Neural cell (in vitro differentiated cells): ENCODE measurements at regions not wholly inside any gene's neighbourhood (a gene's known extent, or its start where the extent isn't known, plus 50 kb on each side); places are given as distances from the start of the nearest gene placed in this dataset.

Source experiments
- CTCF ChIP-seq: fragments of 450-650 bp; IDR thresholded peaks from 2 replicates; pipeline ENCODE4 v1.5.1; 2014; ENCODE audit warnings: antibody characterized with exemption, mild to moderate bottlenecking, moderate library complexity; ENCODE audit not compliant: poor library complexity, severe bottlenecking
- EZH2 ChIP-seq: fragments of 200-600, 300-800 bp; shearing (Covaris generic), sonication (generic); IDR thresholded peaks from 2 replicates; pipeline ENCODE4 v1.6.1; 2014; ENCODE audit warnings: antibody characterized with exemption, low read length, borderline replicate concordance, mild to moderate bottlenecking; ENCODE audit not compliant: insufficient read depth, poor library complexity, severe bottlenecking
- POLR2AphosphoS5 ChIP-seq: IDR thresholded peaks from 2 replicates; pipeline ENCODE4 v1.6.1; 2012
- TF ChIP-seq, protein P1 (sequence below): IDR thresholded peaks from 2 replicates; pipeline ENCODE4 v1.6.1; 2012; ENCODE audit warnings: borderline replicate concordance

GRCh38 chr2:103293742-103294077 lies 531.9 kb downstream of the TMEM182 start:
- TF ChIP-seq EZH2 (no peak), CTCF (no peak), POLR2AphosphoS5 (no peak)
- TF ChIP-seq, protein P1, sequence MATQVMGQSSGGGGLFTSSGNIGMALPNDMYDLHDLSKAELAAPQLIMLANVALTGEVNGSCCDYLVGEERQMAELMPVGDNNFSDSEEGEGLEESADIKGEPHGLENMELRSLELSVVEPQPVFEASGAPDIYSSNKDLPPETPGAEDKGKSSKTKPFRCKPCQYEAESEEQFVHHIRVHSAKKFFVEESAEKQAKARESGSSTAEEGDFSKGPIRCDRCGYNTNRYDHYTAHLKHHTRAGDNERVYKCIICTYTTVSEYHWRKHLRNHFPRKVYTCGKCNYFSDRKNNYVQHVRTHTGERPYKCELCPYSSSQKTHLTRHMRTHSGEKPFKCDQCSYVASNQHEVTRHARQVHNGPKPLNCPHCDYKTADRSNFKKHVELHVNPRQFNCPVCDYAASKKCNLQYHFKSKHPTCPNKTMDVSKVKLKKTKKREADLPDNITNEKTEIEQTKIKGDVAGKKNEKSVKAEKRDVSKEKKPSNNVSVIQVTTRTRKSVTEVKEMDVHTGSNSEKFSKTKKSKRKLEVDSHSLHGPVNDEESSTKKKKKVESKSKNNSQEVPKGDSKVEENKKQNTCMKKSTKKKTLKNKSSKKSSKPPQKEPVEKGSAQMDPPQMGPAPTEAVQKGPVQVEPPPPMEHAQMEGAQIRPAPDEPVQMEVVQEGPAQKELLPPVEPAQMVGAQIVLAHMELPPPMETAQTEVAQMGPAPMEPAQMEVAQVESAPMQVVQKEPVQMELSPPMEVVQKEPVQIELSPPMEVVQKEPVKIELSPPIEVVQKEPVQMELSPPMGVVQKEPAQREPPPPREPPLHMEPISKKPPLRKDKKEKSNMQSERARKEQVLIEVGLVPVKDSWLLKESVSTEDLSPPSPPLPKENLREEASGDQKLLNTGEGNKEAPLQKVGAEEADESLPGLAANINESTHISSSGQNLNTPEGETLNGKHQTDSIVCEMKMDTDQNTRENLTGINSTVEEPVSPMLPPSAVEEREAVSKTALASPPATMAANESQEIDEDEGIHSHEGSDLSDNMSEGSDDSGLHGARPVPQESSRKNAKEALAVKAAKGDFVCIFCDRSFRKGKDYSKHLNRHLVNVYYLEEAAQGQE = no peak
